Transverse colon (tissue), 3 donors: ENCODE measurements at regions not wholly inside any gene's neighbourhood (a gene's known extent, or its start where the extent isn't known, plus 50 kb on each side); places are given as distances from the start of the nearest gene placed in this dataset.

Experiments
- EP300 ChIP-seq: sonication (generic); formaldehyde crosslinking; IDR thresholded peaks from one replicate; pipeline ENCODE4 v1.6.1; 2017; ENCODE audit warnings: antibody characterized with exemption, low read depth
- POLR2A ChIP-seq: fragments of 450-650 bp; IDR thresholded peaks from one replicate; pipeline ENCODE4 v1.6.1; 2016; ENCODE audit warnings: antibody characterized with exemption, mild to moderate bottlenecking, moderate library complexity
- TF ChIP-seq, protein P1 (sequence below), 5 experiments: fragments of 200-600 bp in 3 of 5; fragments of 450-650 bp in 2 of 5; sonication (generic) in 3 of 5; IDR thresholded peaks; 1 replicate in 2 of 5; 2 replicates in 3 of 5; pipeline ENCODE4 v1.5.1; 2016 to 2017; ENCODE audit warnings: antibody characterized with exemption in 5 of 5, inconsistent platforms in 3 of 5, mild to moderate bottlenecking in 2 of 5, moderate library complexity in 1 of 5

DNA sequence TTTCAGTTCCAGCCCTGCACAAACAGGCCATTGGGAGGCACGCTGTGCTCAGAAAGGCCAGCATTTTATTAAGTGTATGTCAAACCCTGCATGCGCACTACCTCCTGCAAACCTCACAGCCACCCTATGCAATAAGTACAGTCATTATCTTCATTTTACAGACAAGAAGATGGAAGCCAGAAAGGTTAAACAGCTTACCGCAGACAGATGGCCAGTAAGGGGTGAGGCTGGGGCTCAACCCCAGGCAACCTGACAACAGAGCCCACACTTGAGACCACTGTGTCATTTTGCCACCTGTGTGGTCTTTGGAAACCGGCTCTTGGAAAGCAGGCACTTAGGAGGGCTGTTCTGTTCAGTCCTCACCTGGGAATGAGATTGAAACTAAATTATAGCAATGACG lies 142.3 kb downstream of the NXPE2 start:
- TF ChIP-seq, protein P1, sequence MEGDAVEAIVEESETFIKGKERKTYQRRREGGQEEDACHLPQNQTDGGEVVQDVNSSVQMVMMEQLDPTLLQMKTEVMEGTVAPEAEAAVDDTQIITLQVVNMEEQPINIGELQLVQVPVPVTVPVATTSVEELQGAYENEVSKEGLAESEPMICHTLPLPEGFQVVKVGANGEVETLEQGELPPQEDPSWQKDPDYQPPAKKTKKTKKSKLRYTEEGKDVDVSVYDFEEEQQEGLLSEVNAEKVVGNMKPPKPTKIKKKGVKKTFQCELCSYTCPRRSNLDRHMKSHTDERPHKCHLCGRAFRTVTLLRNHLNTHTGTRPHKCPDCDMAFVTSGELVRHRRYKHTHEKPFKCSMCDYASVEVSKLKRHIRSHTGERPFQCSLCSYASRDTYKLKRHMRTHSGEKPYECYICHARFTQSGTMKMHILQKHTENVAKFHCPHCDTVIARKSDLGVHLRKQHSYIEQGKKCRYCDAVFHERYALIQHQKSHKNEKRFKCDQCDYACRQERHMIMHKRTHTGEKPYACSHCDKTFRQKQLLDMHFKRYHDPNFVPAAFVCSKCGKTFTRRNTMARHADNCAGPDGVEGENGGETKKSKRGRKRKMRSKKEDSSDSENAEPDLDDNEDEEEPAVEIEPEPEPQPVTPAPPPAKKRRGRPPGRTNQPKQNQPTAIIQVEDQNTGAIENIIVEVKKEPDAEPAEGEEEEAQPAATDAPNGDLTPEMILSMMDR (IDR thresholded peaks at IDR 0.05) = no peak
- TF ChIP-seq EP300 (no peak), POLR2A (no peak)
